ENCODE measurements at regions not wholly inside any gene's neighbourhood (a gene's known extent, or its start where the extent isn't known, plus 50 kb on each side); places are given as distances from the start of the nearest gene placed in this dataset.

- Histone ChIP-seq H3K23ac (ENCODE audit: low read length in 2 of 2) (no peak overlapping the region), H3K14ac (ENCODE audit: low read length in 2 of 2) (no peak overlapping the region), H3K18ac (ENCODE audit: low read depth in 1 of 2, low read length in 2 of 2) (no peak overlapping the region), H3K27me3 (ENCODE audit: control insufficient read depth in 1 of 2, insufficient read depth in 1 of 2, low read length in 2 of 2) (no peaks in the 10 kb centered on the region), H2BK120ac (ENCODE audit: low read depth, low read length) (no peak overlapping the region), H3K9me3 (ENCODE audit: control insufficient read depth, low read length) (no peaks in the 10 kb centered on the region), H3K4me2 (ENCODE audit: low read length, poor library complexity, severe bottlenecking) (no peak overlapping the region), H2BK15ac (ENCODE audit: low read depth, poor library complexity, severe bottlenecking) (no peak overlapping the region), H4K8ac (ENCODE audit: low read length) (no peak overlapping the region), H2BK5ac (ENCODE audit: low read depth, low read length, poor library complexity, severe bottlenecking) (no peak overlapping the region), H3K4ac (ENCODE audit: low read depth in 1 of 2, low read length in 2 of 2) (no peak overlapping the region), H2AK5ac (ENCODE audit: low read length, severe bottlenecking) (no peak overlapping the region), H2BK12ac (ENCODE audit: low read length in 2 of 2) (no peak overlapping the region), H3K4me1 (ENCODE audit: control insufficient read depth, insufficient read depth, low read depth, low read length) (no peaks in the 10 kb centered on the region), H3K36me3 (ENCODE audit: control insufficient read depth in 1 of 2, insufficient read depth in 2 of 2, low read depth in 1 of 2, low read length in 2 of 2) (no peaks in the 10 kb centered on the region), H3K9ac (ENCODE audit: low read length) (no peak overlapping the region), H4K91ac (ENCODE audit: low read length) (no peak overlapping the region), H3K4me3 (ENCODE audit: insufficient read depth in 1 of 2, low read depth in 1 of 2, low read length in 2 of 2) (no peak overlapping the region), H3K79me1 (replicated peaks; ENCODE audit: low read length, poor library complexity, severe bottlenecking) (no peaks in the 10 kb centered on the region), H2AFZ (ENCODE audit: low read depth, low read length) (no peak overlapping the region), H3K27ac (ENCODE audit: low read length, poor library complexity, severe bottlenecking) (no peak overlapping the region)
- 57% methylated on average over 1 of the region's 1 CpG for WGBS
- no peak for DNase-seq
Measured at GRCh38 chr9:30504502-30504905, 1879.9 kb upstream of the ACO1 start.

DNA sequence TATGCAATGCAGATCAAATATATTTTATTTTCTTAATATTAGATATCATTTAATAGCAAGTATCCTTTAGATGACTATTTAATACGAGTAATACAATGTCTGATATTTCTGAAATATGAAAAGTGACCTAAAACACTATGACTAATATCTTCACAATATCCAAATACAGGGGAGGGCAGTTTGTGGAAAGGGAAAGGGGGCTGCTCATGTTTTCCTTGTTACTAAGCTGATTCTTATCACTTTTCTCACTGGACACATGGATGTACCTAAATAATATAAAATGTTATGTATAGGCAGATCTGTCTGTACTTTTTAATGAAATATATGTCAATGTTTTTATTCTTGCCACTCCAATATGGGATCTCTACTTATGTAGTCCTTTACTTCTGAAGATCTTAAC, 1879.1 kb upstream of the ACO1 start:
- H2BK120ac ChIP-seq (ENCODE audit: low read depth, low read length): no peak overlapping the region
- H3K27me3 ChIP-seq (ENCODE audit: control insufficient read depth in 1 of 2, insufficient read depth in 1 of 2, low read length in 2 of 2): no peaks in the 10 kb centered on the region
- H3K4me1 ChIP-seq (ENCODE audit: control insufficient read depth, insufficient read depth, low read depth, low read length): no peaks in the 10 kb centered on the region
- DNase-seq: no peak
- H3K27ac ChIP-seq (ENCODE audit: low read length, poor library complexity, severe bottlenecking): no peak overlapping the region
- H3K79me1 ChIP-seq (replicated peaks; ENCODE audit: low read length, poor library complexity, severe bottlenecking): no peaks in the 10 kb centered on the region
- H3K9ac ChIP-seq (ENCODE audit: low read length): no peak overlapping the region
- no peak overlapping the region for H2AK5ac ChIP-seq (ENCODE audit: low read length, severe bottlenecking)
- no peak overlapping the region for H3K4me3 ChIP-seq (ENCODE audit: insufficient read depth in 1 of 2, low read depth in 1 of 2, low read length in 2 of 2)
- no peak overlapping the region for H4K8ac ChIP-seq (ENCODE audit: low read length)
- no peak overlapping the region for H2BK5ac ChIP-seq (ENCODE audit: low read depth, low read length, poor library complexity, severe bottlenecking)
- no peaks in the 10 kb centered on the region for H3K9me3 ChIP-seq (ENCODE audit: control insufficient read depth, low read length)
- no peak overlapping the region for H3K23ac ChIP-seq (ENCODE audit: low read length in 2 of 2)
- no peak overlapping the region for H2BK12ac ChIP-seq (ENCODE audit: low read length in 2 of 2)
- WGBS: no CpG with 5 or more reads among the region's 1 CpG
- no peaks in the 10 kb centered on the region for H3K36me3 ChIP-seq (ENCODE audit: control insufficient read depth in 1 of 2, insufficient read depth in 2 of 2, low read depth in 1 of 2, low read length in 2 of 2)
- no peak overlapping the region for H3K18ac ChIP-seq (ENCODE audit: low read depth in 1 of 2, low read length in 2 of 2)
- H2AFZ ChIP-seq (ENCODE audit: low read depth, low read length): no peak overlapping the region
- H2BK15ac ChIP-seq (ENCODE audit: low read depth, poor library complexity, severe bottlenecking): no peak overlapping the region
- no peak overlapping the region for H3K14ac ChIP-seq (ENCODE audit: low read length in 2 of 2)
- H3K4me2 ChIP-seq (ENCODE audit: low read length, poor library complexity, severe bottlenecking): no peak overlapping the region
- no peak overlapping the region for H3K4ac ChIP-seq (ENCODE audit: low read depth in 1 of 2, low read length in 2 of 2)
- no peak overlapping the region for H4K91ac ChIP-seq (ENCODE audit: low read length)

- Histone ChIP-seq H4K91ac (ENCODE audit: low read length) (no peak overlapping the region), H2BK5ac (ENCODE audit: low read depth, low read length, poor library complexity, severe bottlenecking) (no peak overlapping the region), H3K9me3 (ENCODE audit: control insufficient read depth, low read length) (no peaks in the 10 kb centered on the region), H3K27me3 (ENCODE audit: control insufficient read depth in 1 of 2, insufficient read depth in 1 of 2, low read length in 2 of 2) (no peaks in the 10 kb centered on the region), H2BK120ac (ENCODE audit: low read depth, low read length) (no peak overlapping the region), H3K18ac (ENCODE audit: low read depth in 1 of 2, low read length in 2 of 2) (no peak overlapping the region), H3K4me1 (ENCODE audit: control insufficient read depth, insufficient read depth, low read depth, low read length) (no peaks in the 10 kb centered on the region), H3K23ac (ENCODE audit: low read length in 2 of 2) (no peak overlapping the region), H3K36me3 (ENCODE audit: control insufficient read depth in 1 of 2, insufficient read depth in 2 of 2, low read depth in 1 of 2, low read length in 2 of 2) (no peaks in the 10 kb centered on the region), H3K27ac (ENCODE audit: low read length, poor library complexity, severe bottlenecking) (no peak overlapping the region), H3K4ac (ENCODE audit: low read depth in 1 of 2, low read length in 2 of 2) (no peak overlapping the region), H2BK12ac (ENCODE audit: low read length in 2 of 2) (no peak overlapping the region), H3K14ac (ENCODE audit: low read length in 2 of 2) (no peak overlapping the region), H3K4me3 (ENCODE audit: insufficient read depth in 1 of 2, low read depth in 1 of 2, low read length in 2 of 2) (no peak overlapping the region), H3K79me1 (replicated peaks; ENCODE audit: low read length, poor library complexity, severe bottlenecking) (no peaks in the 10 kb centered on the region), H4K8ac (ENCODE audit: low read length) (no peak overlapping the region), H3K4me2 (ENCODE audit: low read length, poor library complexity, severe bottlenecking) (no peak overlapping the region), H3K9ac (ENCODE audit: low read length) (no peak overlapping the region), H2AFZ (ENCODE audit: low read depth, low read length) (no peak overlapping the region), H2BK15ac (ENCODE audit: low read depth, poor library complexity, severe bottlenecking) (no peak overlapping the region), H2AK5ac (ENCODE audit: low read length, severe bottlenecking) (no peak overlapping the region)
- DNase-seq: no peak
- WGBS: 100% methylated on average over 1 of the region's 2 CpGs
Measured at GRCh38 chr9:30506749-30507148, 1877.7 kb upstream of the ACO1 start.

DNA sequence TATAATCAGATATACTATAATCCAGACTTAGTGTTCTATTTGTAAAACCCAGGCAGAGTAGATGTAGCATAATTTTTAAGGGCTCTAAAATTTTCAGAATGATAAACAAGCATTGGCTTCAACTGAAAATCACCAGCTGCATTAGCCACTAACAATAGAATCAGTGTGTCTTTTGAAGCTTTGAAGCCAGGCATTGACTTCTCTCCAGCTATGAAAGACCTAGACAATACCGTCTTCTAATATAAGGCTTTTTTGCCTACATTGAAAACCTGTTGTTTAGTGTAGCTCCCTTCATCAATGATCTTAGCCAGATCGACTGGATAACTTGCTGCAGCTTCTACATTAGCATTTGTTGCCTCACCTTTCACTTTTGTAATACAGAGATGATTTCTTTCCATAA, 1877.3 kb upstream of the ACO1 start:
- DNase-seq: no peak
- Histone ChIP-seq H3K27ac (ENCODE audit: low read length, poor library complexity, severe bottlenecking) (no peak overlapping the region), H2AK5ac (ENCODE audit: low read length, severe bottlenecking) (no peak overlapping the region), H3K4me2 (ENCODE audit: low read length, poor library complexity, severe bottlenecking) (no peak overlapping the region), H2AFZ (ENCODE audit: low read depth, low read length) (no peak overlapping the region), H3K23ac (ENCODE audit: low read length in 2 of 2) (no peak overlapping the region), H2BK120ac (ENCODE audit: low read depth, low read length) (no peak overlapping the region), H3K18ac (ENCODE audit: low read depth in 1 of 2, low read length in 2 of 2) (no peak overlapping the region), H2BK5ac (ENCODE audit: low read depth, low read length, poor library complexity, severe bottlenecking) (no peak overlapping the region), H3K79me1 (replicated peaks; ENCODE audit: low read length, poor library complexity, severe bottlenecking) (no peaks in the 10 kb centered on the region), H4K91ac (ENCODE audit: low read length) (no peak overlapping the region), H3K4me1 (ENCODE audit: control insufficient read depth, insufficient read depth, low read depth, low read length) (no peaks in the 10 kb centered on the region), H2BK12ac (ENCODE audit: low read length in 2 of 2) (no peak overlapping the region), H3K9me3 (ENCODE audit: control insufficient read depth, low read length) (no peaks in the 10 kb centered on the region), H3K4ac (ENCODE audit: low read depth in 1 of 2, low read length in 2 of 2) (no peak overlapping the region), H3K9ac (ENCODE audit: low read length) (no peak overlapping the region), H4K8ac (ENCODE audit: low read length) (no peak overlapping the region), H3K36me3 (ENCODE audit: control insufficient read depth in 1 of 2, insufficient read depth in 2 of 2, low read depth in 1 of 2, low read length in 2 of 2) (no peaks in the 10 kb centered on the region), H3K14ac (ENCODE audit: low read length in 2 of 2) (no peak overlapping the region), H3K27me3 (ENCODE audit: control insufficient read depth in 1 of 2, insufficient read depth in 1 of 2, low read length in 2 of 2) (no peaks in the 10 kb centered on the region), H3K4me3 (ENCODE audit: insufficient read depth in 1 of 2, low read depth in 1 of 2, low read length in 2 of 2) (no peak overlapping the region), H2BK15ac (ENCODE audit: low read depth, poor library complexity, severe bottlenecking) (no peak overlapping the region)
- WGBS: 73% methylated on average over 2 of the region's 2 CpGs
